Panc1 (cell line): ENCODE measurements at regions not wholly inside any gene's neighbourhood (a gene's known extent, or its start where the extent isn't known, plus 50 kb on each side); places are given as distances from the start of the nearest gene placed in this dataset.

Experiments used
- POLR2AphosphoS5 ChIP-seq: IDR thresholded peaks from 2 replicates; pipeline ENCODE4 v1.6.1; 2012; ENCODE audit warnings: mild to moderate bottlenecking, low read depth, low read length, moderate library complexity
- REST ChIP-seq, 2 experiments: IDR thresholded peaks; 2 replicates each; pipeline ENCODE4 v1.6.1; 2011 to 2012; ENCODE audit warnings: low read depth in 2 of 2, control low read depth in 1 of 2, low read length in 1 of 2, mild to moderate bottlenecking in 1 of 2, moderate library complexity in 1 of 2; ENCODE audit not compliant: insufficient read depth in 1 of 2
- SIN3A ChIP-seq: IDR thresholded peaks from 2 replicates; pipeline ENCODE4 v1.6.1; 2012; ENCODE audit warnings: low read depth, mild to moderate bottlenecking, low read length, moderate library complexity, borderline replicate concordance; ENCODE audit not compliant: insufficient read depth
- TF ChIP-seq, protein P1 (sequence below): fragments of 450-650 bp; IDR thresholded peaks from 2 replicates; pipeline ENCODE4 v1.5.1; 2017; ENCODE audit warnings: mild to moderate bottlenecking

DNA sequence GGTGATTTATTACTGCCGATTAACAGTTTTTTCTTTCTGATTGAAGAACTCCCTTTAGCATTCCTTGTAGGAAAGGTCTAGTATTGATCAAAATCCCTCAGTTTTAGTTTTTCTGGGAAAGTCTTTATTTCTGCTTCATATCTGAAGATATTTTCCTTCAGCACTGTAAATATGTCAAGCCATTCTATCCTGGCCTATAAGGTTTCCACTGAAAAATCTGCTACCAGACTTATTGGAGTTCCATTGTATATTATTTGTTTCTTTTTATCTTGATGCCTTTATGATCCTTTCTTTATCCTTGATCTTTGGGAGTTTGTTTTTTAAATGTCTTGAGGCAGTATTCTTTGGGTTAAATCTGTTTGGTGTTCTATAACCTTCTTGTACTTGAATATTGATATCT lies 55.0 kb upstream of the TMTC1 start:
- TF ChIP-seq, protein P1, sequence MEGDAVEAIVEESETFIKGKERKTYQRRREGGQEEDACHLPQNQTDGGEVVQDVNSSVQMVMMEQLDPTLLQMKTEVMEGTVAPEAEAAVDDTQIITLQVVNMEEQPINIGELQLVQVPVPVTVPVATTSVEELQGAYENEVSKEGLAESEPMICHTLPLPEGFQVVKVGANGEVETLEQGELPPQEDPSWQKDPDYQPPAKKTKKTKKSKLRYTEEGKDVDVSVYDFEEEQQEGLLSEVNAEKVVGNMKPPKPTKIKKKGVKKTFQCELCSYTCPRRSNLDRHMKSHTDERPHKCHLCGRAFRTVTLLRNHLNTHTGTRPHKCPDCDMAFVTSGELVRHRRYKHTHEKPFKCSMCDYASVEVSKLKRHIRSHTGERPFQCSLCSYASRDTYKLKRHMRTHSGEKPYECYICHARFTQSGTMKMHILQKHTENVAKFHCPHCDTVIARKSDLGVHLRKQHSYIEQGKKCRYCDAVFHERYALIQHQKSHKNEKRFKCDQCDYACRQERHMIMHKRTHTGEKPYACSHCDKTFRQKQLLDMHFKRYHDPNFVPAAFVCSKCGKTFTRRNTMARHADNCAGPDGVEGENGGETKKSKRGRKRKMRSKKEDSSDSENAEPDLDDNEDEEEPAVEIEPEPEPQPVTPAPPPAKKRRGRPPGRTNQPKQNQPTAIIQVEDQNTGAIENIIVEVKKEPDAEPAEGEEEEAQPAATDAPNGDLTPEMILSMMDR, result no peak
- TF ChIP-seq REST (IDR thresholded peaks at IDR 0.05; ENCODE audit: insufficient read depth in 1 of 2, low read depth in 2 of 2, low read length in 1 of 2), result no peak
- no peak for TF ChIP-seq POLR2AphosphoS5
- TF ChIP-seq SIN3A, result no peak
